Right lung (tissue), 2 donors: ENCODE measurements at regions not wholly inside any gene's neighbourhood (a gene's known extent, or its start where the extent isn't known, plus 50 kb on each side); places are given as distances from the start of the nearest gene placed in this dataset.

Experiments
- DNase-seq, 2 donors: peaks; one replicate each; pipeline ENCODE4 v3.0.0-alpha.2; 2013

DNA sequence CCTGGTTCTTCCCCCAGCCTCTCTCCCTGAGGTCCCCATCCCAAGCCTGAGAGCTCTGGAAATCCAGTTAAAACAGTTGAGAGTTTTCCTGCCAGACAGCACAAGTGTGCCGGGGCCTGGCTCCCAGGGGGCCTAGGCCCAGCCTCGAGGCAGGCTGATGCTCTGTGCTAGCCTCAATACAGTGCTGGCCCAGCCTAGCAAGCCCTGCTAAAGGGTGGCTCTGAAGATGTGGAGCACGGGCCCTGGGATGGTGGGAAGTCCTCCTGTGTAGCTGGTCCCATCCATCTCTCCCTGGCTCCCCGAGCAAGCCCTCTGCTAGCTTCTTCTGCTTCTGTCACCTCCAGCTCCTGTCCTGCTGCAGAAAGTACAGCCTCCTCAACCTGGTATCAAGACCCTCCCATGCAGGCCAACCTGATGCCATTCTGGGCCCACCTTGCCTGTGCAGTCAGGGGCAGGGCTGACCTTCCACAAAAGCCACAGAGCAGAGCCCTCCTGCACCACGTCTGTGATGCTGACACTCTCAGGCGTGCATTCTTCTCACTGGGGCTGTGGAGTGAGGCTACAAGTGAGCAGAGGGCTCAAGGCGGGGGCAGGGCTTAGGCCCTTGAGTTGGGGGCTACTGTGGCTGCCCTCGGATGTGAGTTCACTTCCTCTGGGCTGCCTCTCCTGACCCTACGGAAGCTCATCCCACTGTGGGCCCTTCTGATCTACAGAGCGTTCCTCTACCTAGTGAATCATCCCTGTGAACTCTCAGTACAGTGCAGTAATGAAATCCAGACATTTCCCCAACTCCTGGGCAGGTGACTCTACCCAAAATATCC lies 60.1 kb upstream of the LAPTM4A start:
- no peak for DNase-seq

DNA sequence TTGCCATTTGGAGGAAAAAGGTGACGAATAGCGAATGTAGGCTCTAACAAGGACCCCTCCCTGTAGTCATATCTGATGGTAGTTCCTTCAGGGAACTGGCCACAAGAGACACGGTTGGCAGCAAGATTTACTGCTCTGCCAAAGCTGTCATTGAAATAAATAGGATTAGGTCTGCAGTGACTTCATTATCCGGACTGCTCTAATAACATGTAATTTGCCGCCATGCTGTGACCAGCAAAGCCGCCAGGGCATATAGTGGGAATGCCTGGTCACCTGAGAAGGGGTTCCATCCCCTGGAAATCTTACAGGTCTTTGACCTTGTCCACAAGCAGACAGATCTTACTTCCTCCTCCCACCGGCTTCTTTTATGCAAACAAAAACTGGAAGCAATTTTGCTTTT lies 59.4 kb upstream of the LAPTM4A start:
- DNase-seq, result no peak

DNA sequence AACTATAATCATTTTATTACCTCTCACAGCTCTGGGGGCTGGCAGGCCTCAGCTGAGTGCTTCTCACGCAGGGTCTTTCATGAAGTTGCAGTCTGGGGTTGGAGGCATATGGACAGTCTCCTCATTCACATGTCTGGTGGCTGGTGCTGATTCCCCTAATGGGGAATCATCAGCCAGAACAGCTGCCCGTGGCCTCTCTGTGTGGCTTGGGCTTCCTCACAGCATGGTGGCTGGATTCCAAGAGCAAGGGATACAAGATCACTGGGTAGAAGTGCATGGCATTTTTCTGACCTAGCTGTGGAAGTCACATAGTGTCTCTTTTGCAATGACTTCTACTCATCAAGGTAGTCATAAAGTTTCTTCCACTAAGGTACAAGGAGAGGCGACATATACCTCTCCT lies 59.0 kb upstream of the LAPTM4A start:
- no peak for DNase-seq

DNA sequence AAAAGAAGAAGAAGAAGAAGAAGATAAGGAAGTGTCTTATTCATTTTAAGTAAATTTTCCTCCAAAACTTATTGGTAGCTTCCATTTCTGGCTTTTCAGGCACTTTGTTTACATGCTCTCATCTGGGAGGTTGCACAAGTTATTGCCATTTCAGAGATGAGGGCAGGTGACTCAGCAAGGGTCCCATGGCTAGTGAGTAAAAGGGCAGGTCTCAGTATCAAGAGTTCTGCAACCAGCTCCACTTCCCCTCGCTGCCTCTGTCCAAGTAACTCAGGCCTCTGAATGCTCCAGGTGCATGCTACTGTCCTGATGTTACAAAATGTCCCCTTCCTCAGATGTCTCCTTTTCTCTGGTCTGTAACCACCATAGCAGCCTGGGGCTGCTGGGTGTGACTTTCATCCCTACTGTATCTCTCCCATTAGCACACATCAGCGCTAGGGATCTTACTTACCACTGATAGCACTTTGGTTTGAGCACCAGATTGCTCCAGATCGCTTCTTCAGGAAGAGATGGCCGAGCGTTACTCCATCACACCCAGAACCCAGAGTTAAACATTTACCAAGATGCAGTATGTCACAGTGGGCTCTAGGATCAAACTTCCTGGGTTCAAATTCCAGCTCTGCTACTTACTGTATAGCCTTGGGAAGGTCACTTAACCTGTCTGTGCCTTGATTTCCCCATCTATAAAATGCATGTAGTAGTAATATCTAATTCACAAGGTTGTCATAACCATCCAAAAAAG lies 57.4 kb upstream of the LAPTM4A start:
- DNase-seq, result no peak

DNA sequence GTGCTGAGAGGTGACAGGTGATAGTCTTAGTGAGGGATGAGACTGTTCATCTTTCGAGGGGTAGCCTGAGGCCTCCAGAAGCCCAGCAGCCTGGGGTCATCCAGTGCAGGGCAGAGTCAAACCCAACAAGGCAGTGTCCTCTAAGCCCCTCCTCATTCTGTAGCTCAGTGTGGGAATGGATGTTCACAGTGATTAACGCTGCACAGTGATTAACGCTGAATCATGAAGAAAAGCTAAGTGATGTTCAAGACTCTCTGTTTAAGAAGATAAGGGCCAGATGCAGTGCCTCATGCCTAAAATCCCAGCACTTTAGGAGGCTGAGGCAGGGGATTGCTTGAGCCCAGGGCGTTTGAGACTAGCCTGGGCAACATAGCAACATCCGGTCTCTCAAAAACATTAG lies 56.3 kb upstream of the LAPTM4A start:
- no peak for DNase-seq

DNA sequence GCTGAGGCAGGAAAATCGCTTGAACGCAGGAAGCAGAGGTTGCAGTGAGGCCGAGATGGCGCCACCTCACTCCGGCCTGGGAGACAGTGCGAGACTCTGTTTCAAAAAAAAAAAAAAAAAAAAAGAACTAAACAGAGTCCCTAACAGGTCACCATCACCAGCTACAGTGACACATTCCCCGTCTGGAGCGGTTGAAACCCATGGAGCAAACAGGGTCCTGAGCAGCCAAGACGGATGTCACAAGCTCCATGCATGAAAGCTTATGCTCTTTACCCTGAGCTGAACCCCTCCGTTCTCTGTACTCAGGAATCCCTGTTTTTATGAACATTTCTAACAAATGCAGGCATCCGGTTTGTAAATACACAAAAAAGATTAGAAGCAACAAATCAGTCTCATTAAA lies 55.9 kb upstream of the LAPTM4A start:
- DNase-seq, result no peak

DNA sequence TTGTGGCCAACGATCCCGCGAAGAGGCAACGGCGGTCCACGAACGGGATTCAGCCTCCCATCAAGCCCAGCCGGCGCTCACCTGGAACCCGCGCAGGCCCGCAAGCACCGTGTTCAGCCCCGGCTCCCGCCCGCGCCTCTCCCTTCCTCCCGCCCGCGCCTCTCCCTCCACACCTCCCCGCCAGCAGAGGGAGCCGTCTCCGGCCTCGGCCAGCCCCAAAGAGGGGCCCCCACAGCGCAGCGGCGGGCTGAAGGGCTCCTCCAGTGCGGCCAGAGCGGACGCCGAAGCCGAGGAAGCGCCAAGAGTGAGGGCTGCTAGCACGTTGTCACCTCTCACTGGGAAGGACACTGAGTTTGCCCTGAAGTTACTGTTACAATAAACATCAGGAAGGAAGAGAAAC lies 55.3 kb upstream of the LAPTM4A start:
- no peak for DNase-seq

DNA sequence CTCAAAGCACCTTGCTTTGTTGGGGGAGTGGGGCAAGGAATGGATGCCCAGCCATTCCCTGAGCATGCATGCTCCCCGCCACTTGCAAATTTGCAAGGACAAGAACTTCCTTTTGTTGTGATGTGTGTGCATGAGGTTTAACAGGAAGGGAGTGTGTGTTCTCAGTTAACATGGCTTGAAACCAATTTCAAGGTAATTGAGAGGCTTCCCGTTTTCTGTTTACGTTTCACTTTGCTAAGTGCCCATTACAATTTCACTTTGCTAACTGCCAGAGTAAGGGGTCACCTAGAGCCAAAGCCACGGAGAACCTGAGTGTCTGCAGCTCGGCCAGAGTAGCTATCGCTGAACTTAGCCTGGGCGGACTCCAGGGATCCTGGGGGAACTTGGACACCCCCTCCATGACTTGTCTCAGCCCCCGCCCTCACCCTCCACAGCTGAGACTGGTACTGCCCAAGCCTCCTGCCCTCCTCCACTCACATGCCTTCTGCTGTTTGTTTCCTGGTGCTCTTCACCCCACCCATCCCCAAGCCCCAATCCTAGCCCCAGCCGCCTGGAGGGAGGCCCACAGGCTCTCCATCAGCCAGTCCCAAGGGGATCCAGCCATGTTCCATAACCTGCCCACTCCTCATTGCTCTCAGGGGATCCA lies 53.6 kb upstream of the LAPTM4A start:
- DNase-seq, result no peak

DNA sequence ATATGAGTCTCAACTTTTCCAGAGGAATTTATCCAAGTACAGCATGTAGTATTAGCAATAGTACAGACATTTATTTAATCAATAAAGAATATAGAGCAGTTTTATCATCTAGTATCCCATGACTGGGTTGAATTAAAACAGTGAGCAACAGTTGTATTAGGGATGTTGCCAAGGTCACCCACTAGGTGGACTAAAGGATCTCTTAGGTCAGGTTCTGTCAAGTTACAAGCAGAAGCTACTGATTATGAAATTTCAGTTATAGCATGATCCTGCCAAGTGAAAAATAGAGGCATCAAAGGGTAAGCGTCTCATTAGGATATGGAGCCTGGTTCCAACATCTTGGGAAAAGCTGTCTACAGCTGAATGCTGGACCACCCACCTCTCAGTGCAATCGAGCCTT lies 52.1 kb upstream of the LAPTM4A start:
- DNase-seq, result no peak
